HG03378 (cell line): ENCODE measurements at regions not wholly inside any gene's neighbourhood (a gene's known extent, or its start where the extent isn't known, plus 50 kb on each side); places are given as distances from the start of the nearest gene placed in this dataset.
"Not testable (repeated sequence)": the region's sequence is repeated elsewhere in the genome, so short reads cannot be mapped to it uniquely, and the experiment has no call there.

Source experiments
- ATAC-seq: cut with Tn5 transposase; IDR thresholded peaks from one replicate; pipeline ENCODE4 v1.9.1; 2021; ENCODE audit warnings: mild to moderate bottlenecking, moderate library complexity; ENCODE audit not compliant: unreplicated experiment

DNA sequence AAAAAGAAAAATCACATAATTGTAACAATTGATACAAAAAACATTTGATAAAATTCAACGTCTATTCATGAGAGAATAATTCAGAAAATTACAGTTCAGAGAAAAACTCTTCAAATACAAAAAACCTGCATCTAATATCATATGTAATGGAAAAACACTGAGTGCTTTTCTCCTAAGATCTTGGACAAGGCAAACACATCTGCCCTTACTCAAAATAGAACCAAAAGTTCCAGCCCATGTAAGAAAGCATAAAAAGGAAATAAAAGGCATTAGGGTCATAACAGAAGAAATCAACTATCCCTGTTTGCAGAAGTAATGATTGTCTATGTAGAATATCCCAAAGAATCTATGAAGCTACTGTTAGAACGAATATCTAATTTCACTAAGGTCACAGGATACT is 721.4 kb downstream of the RFPL4B start:
- no peak for ATAC-seq

- ATAC-seq = not testable (repeated sequence)
These were observed 723.6 kb downstream of the RFPL4B start for GRCh38 chr6:113070681-113071080.

GRCh38 chr6:113073611-113074191 is 726.6 kb downstream of the RFPL4B start:
- no peak for ATAC-seq

DNA sequence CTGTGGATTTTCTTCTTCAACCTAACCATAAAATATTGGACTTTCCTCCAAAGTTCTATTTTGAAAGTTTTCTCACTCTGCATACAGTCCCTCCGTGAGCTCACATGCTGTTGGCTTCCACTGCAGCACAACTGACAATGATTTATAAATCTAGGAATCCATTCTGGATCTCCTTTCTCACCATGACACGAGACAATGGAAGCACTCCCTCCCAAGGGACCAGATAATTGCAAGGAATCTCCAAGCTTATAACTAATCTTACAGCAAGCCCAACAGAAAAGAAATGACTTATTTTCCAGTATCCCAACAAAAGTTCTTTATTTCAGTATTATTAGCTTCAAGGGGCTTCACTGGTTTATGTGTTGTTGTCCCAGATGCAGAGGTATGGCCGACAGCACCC is 729.0 kb downstream of the RFPL4B start:
- no peak for ATAC-seq

- no peak for ATAC-seq
These were observed 729.7 kb downstream of the RFPL4B start for GRCh38 chr6:113076816-113077215.

GRCh38 chr6:113077794-113078193 is 730.7 kb downstream of the RFPL4B start:
- ATAC-seq = no peak

DNA sequence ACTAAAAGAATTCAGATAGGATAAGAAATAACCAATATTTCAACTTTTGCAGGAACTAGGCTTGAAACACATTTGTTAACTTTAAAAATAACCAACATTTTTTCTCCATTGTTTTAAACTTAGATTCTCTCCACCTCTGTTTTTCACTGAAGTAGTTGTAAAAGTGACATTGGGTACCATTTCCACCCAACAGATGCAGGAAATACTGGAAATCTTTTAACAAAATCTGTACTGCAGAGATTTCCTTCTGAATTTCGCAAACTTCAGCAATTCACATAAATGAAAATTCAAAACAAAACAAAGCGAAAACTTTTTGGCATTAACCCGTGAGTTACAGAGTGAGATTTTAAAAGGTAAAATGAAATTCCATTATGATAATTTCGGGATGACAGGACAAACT is 731.7 kb downstream of the RFPL4B start:
- ATAC-seq = no peak

DNA sequence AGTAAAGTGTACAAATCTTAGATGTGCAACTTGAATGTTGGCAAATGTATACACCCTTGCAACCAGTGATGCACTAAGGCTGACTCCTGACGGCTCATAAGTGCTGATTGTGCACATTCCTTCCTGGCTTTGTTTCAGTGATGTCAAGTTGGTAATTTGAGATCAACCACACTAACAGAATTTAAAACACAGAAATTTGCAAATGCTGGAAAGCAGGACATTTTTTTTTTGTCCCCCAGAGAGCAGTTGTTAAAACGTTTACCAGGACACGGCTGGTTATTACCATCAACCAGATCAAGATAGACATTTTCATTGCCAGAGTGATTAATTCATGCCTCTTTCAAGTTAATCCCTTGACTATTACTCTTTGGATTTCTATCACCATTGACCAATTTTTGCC is 735.6 kb downstream of the RFPL4B start:
- ATAC-seq = no peak

DNA sequence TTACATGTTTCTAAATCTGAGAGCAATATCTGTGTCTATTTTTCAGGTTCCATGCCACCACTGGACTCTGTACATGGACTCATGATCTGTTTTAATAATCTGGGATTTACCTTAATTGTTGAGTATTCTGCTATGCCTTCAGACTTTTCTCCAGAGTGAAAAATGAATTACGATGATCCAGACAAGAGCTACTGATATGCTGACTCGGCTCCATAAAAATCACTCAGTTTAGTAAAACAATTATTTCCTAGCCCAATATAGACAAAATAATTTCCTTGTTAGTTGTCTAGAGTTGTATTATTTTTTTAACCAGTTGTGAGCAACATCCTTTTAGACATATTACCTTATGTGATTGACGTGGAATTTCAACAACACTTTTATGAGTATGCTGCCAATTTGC is 736.8 kb downstream of the RFPL4B start:
- ATAC-seq = no peak

DNA sequence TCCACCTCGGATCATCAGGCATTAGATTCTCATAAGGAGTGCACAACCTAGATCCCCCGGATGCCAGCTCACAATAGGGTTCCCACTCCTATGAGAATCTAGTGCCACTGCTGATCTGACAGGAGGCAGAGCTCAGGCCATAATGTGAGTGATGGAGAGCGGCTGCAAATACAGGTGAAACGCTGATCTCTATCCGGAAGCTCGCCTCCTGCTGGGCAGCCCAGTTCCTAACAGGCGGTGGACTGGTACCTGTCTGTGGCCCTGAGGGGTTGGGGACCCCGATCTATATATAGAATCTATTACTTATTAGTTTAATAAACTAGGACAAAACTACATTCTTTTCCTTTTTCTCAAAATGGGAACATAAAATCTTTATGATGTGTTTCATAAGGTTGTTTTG is 741.9 kb downstream of the RFPL4B start:
- ATAC-seq = no peak

- ATAC-seq = no peak
These were observed 745.7 kb downstream of the RFPL4B start for GRCh38 chr6:113092795-113093194.

DNA sequence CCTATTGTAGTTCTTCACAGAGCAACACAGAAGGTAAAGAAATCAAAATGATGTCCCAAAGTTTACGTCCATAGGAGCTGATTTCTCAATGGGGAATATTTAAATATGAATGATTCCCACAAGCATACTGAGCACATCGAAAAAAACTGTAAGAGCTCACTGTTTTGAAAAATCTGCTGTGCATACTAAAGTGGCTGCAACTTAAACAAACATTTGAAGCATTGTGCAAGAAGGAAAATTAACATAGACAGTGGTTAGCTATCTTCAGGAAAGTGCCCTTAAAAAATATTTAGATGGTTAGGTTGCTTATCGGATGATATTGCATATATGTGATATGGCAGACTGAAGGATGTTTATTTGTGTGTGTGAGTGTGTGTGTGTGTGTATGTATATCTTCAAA is 747.6 kb downstream of the RFPL4B start:
- no peak for ATAC-seq

GRCh38 chr6:113095841-113096240 is 748.7 kb downstream of the RFPL4B start:
- ATAC-seq = no peak

DNA sequence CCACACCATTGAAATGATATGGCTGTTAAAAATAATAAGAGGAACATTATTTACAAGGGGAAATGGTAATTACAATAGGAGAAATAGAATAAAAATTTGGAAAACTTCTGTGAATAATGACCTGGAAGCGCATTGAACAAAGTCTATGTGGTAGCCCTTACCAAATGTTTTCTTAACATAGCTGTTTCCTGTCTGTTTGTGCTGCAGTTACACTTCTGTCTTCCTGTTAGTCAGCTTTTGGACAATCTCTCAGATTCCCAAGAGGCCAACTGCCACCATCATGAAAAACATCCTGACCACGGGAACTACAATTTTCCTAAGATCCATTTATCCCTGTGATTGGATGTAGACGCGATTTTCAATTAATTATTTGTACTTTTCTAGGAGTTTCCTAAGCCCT is 754.4 kb upstream of the MARCKS start:
- ATAC-seq = no peak

GRCh38 chr6:113103634-113104361 is 753.3 kb upstream of the MARCKS start:
- ATAC-seq = no peak

GRCh38 chr6:113104541-113104940 is 752.6 kb upstream of the MARCKS start:
- ATAC-seq = no peak

DNA sequence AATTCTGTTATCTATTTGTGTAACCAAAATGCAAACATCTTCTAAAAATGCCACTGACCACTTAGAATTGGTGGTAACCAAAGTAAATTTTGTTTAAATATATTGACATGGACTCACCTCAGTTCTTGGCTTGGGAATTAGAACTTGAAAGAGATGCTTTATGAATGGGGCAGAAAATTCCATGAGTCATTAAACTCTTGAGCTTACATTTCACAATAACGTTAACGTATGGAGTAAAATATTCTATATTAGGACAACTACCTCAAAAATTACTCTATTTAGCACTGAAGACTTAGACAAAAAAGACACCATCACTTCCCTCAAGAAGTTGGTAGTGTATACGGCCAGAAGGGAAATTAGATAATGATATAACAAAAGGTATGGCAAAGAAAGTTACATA is 752.2 kb upstream of the MARCKS start:
- ATAC-seq = no peak

DNA sequence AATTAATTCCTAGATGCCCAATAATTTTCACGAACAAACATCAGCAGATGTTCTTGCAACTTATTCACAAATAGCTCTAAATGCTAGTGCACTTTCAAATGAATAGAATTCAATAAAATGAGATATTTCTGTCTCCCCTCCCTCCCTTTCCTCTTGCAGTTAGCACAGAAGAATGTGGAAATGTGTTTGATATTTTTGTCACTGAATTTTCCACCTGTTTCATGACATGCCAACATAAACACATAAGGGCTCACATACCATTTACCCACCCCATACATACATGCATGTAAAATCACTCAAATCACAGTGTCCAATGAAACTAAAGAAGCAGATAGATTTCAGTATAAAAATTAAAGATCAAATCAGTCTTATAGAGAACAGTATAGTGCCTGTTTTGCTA is 746.9 kb upstream of the MARCKS start:
- ATAC-seq = no peak

DNA sequence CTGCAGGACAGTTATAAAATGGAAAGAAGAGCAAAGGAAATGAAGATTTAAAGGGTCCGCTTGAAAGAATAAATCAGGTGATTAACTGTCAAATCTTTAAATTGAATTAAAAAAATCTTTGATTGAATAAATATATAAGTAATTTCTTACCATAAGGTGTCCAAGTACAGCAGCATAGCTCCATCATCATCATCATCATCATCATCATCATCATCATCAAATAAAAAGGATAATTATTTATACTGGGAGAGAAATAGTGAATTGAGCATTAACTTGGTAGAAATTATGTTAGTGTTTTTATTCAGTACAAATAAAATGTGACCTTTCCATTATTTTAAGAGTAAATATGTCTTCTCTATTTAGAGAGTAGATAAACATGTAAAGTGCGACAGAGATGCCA is 745.6 kb upstream of the MARCKS start:
- ATAC-seq = no peak

DNA sequence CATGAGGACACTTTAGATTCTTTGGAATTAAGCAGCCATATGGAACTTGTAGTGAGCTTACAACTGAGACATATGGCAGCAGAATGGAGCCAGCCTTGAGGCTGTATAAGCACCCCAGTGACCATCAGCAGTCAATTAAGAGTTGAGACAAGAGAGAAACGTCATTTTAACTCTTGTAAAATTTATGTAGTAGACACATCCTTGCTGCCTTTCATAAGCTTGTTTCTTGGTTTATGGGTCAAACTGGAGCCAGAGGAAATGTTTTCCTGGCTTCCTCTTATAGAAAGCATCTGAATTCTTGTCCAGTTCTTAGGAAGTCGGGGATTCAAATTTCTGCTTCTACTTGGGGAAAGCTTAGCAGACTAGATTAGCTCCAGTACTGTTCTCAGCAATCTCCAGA is 745.1 kb upstream of the MARCKS start:
- ATAC-seq = no peak

DNA sequence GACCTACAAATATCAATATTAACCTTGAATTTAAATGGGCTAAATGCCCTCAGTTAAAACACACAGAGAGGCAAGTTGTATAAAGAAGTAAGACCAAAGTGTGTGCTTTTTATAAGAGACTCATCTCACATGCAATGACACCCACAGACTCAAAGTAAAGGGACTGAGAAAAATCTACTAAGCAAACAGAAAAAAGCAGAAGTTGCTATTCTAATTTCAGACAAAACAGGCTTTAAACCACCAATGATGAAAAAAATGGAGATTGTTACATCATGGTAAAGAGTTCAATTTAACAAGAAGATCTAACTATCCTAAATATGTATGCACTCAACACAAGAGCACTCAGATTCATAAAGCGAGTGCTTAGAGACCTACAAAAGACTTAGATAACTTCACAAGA is 741.9 kb upstream of the MARCKS start:
- no peak for ATAC-seq

GRCh38 chr6:113120224-113120581 is 736.9 kb upstream of the MARCKS start:
- no peak for ATAC-seq
